Transverse colon (tissue), 4 donors: ENCODE measurements at regions not wholly inside any gene's neighbourhood (a gene's known extent, or its start where the extent isn't known, plus 50 kb on each side); places are given as distances from the start of the nearest gene placed in this dataset.

ENCODE experiments used
- DNase-seq: peaks from one replicate; pipeline ENCODE4 v3.0.0-alpha.2; 2019
- H3K27ac ChIP-seq, 4 donors: fragments of 200-600 bp; sonication (generic); 2 replicates each; pipeline ENCODE4 v1.5.1; 2016 to 2018; ENCODE audit warnings: inconsistent platforms in 4 of 4
- H3K27me3 ChIP-seq: fragments of 200-600 bp; sonication (generic); 2 replicates; pipeline ENCODE4 v1.5.1; 2017; ENCODE audit warnings: inconsistent platforms
- H3K36me3 ChIP-seq, 4 donors: fragments of 200-600 bp; sonication (generic); 2 replicates each; pipeline ENCODE4 v1.5.1; 2017 to 2019; ENCODE audit warnings: inconsistent platforms in 4 of 4
- H3K4me1 ChIP-seq, 4 donors: fragments of 200-600 bp; sonication (generic); 2 replicates each; pipeline ENCODE4 v1.5.1; 2017 to 2020; ENCODE audit warnings: inconsistent platforms in 4 of 4
- H3K4me3 ChIP-seq, 4 donors: fragments of 200-600 bp; sonication (generic); 1 replicate in 1 of 4; 2 replicates in 3 of 4; pipeline versions ENCODE4 v1.5.1 to v1.6.1; 2017 to 2019; ENCODE audit warnings: inconsistent platforms in 4 of 4
- H3K9me3 ChIP-seq, 2 donors: fragments of 200-600 bp; sonication (generic); 2 replicates each; pipeline ENCODE4 v1.5.1; 2017 to 2019; ENCODE audit warnings: inconsistent platforms in 2 of 2
- EP300 ChIP-seq: sonication (generic); formaldehyde crosslinking; IDR thresholded peaks from one replicate; pipeline ENCODE4 v1.6.1; 2017; ENCODE audit warnings: antibody characterized with exemption, low read depth
- POLR2A ChIP-seq: fragments of 450-650 bp; IDR thresholded peaks from one replicate; pipeline ENCODE4 v1.6.1; 2016; ENCODE audit warnings: antibody characterized with exemption, mild to moderate bottlenecking, moderate library complexity
- POLR2AphosphoS5 ChIP-seq, 3 donors: sonication (generic); formaldehyde crosslinking; IDR thresholded peaks; one replicate each; pipeline ENCODE4 v1.6.1; 2016; ENCODE audit warnings: antibody characterized with exemption in 3 of 3
- WGBS, 2 donors: methylation state at CpG; one replicate each; pipeline ENCODE4 v1.1.5; 2018; ENCODE audit warnings: low coverage in 1 of 2; 5-methylcytosine and 5-hydroxymethylcytosine counted together
- in situ Hi-C, 4 donors: fragments of 200-750 bp; cut with MboI; loops; one replicate each; pipeline versions ENCODE4 v1.15.0 to v1.15.1; 2017; ENCODE audit warnings: low sequenced_read_pairs in 3 of 4, low pct_ligation_motif_present in 1 of 4, low pct_unique_long_range_greater_than_20kb in 1 of 4
- intact Hi-C: fragments of 100-400 bp; cut with DNase I; formaldehyde crosslinking; loops from one replicate; pipeline ENCODE4 v1.15.1; 2023; ENCODE audit warnings: low total_unique reads
- TF ChIP-seq, protein P1 (sequence below), 5 experiments: fragments of 200-600 bp in 3 of 5; fragments of 450-650 bp in 2 of 5; sonication (generic) in 3 of 5; IDR thresholded peaks; 1 replicate in 2 of 5; 2 replicates in 3 of 5; pipeline ENCODE4 v1.5.1; 2016 to 2017; ENCODE audit warnings: antibody characterized with exemption in 5 of 5, inconsistent platforms in 3 of 5, mild to moderate bottlenecking in 2 of 5, moderate library complexity in 1 of 5

DNA sequence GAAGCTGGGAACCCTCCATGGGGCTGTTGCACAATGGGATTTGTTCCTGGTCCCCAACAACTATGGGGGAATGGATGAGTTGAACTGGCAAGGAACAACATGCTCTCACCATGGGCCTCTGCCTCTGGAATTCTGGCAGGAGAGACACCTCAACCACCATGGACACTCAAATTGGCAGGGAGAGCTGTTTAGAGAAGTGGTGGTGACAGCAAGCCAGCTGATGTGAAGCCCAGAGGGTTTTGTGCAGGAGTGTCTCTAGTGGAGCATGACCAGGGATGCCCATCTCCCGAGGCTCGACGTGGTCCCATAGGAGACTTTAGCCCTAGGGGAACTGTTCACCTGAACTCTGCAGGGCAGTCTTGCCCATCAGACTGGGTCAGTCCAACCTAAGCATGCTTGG is 345.2 kb upstream of the CCDC196 start:
- WGBS, 2 donors, result 94% methylated on average over 3 of the region's 3 CpGs; no CpG with 5 or more reads in 1 of the 2 donors
- DNase-seq, result no peak
- Histone ChIP-seq H3K4me3 (no peak overlapping the region), H3K36me3 (no peaks in the 10 kb centered on the region), H3K4me1 (no peaks in the 10 kb centered on the region), H3K27me3 (no peaks in the 10 kb centered on the region), H3K27ac (no peak overlapping the region), H3K9me3 (no peaks in the 10 kb centered on the region)
- in situ Hi-C loops, result no loop called here
- intact Hi-C loops, result no loop called here
- TF ChIP-seq POLR2AphosphoS5 (IDR thresholded peaks at IDR 0.05), result no peak
- TF ChIP-seq POLR2A, result no peak
- TF ChIP-seq EP300, result no peak
- TF ChIP-seq, protein P1, sequence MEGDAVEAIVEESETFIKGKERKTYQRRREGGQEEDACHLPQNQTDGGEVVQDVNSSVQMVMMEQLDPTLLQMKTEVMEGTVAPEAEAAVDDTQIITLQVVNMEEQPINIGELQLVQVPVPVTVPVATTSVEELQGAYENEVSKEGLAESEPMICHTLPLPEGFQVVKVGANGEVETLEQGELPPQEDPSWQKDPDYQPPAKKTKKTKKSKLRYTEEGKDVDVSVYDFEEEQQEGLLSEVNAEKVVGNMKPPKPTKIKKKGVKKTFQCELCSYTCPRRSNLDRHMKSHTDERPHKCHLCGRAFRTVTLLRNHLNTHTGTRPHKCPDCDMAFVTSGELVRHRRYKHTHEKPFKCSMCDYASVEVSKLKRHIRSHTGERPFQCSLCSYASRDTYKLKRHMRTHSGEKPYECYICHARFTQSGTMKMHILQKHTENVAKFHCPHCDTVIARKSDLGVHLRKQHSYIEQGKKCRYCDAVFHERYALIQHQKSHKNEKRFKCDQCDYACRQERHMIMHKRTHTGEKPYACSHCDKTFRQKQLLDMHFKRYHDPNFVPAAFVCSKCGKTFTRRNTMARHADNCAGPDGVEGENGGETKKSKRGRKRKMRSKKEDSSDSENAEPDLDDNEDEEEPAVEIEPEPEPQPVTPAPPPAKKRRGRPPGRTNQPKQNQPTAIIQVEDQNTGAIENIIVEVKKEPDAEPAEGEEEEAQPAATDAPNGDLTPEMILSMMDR (IDR thresholded peaks at IDR 0.05), result no peak

DNA sequence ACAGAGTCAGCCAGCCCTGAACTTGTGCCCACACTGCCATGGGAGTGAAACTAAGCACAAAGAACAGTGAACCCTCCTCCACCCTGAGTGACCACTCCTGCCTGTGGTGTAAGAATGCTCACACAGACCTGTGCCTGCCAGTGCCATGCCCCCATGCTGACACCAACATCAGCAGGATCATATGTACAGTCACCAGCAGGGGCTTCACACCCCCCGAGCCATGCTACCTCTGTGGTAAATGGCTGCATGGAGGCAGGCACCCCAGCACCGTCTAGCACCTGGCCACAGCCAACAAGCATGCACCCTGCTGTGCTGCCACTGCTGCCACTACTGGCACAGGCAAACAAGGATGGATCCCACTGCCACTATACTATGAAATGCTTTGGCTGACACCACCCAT is 344.4 kb upstream of the CCDC196 start:
- 95% methylated on average over 2 of the region's 2 CpGs; no CpG with 5 or more reads in 1 of the 2 donors for WGBS, 2 donors
- H3K4me1 ChIP-seq, result no peaks in the 10 kb centered on the region
- TF ChIP-seq EP300 (no peak), POLR2A (no peak), POLR2AphosphoS5 (IDR thresholded peaks at IDR 0.05) (no peak)
- TF ChIP-seq, protein P1 (IDR thresholded peaks at IDR 0.05), result no peak
- no peak for DNase-seq
- in situ Hi-C loops, result no loop called here
- no peaks in the 10 kb centered on the region for H3K9me3 ChIP-seq
- no peak overlapping the region for H3K4me3 ChIP-seq
- H3K27ac ChIP-seq, result no peak overlapping the region
- intact Hi-C loops, result no loop called here
- H3K36me3 ChIP-seq, result no peaks in the 10 kb centered on the region
- H3K27me3 ChIP-seq, result no peaks in the 10 kb centered on the region

DNA sequence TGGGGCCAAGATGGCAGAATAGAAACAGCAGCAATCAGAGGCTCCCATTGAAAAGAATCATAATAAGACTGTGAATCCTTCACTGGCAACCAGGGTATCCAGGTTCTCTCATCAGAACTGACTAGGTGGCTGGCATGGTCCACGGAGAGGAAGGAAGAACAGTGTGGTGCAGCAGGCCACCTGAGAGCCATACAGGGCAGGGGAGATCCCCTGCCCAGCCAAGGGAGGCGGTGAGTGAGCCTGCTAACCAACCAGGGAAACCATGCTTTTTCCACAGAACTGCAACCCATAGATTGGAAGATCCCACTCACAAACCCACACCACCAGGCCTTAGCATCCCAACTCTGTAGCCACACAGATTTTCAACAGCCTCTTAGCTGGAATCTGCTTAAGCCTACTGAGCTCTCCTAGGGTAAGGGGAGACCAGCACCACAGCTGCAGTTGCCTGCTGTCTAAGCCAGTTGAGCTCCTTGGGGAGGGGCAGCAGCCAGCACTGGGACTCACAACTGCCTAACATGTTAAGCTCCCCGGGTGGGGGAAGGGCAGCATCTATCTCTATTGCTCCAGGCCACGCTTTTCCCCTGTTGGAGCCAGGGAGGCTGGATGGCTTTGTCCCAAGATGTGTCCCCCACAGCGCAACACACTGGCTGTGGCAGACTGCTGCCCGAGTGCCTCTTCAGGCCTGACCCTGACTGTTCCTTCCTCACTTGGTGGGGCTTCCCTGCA is 342.6 kb upstream of the CCDC196 start:
- TF ChIP-seq POLR2A (no peak), POLR2AphosphoS5 (IDR thresholded peaks at IDR 0.05) (no peak), EP300 (no peak)
- TF ChIP-seq, protein P1 (IDR thresholded peaks at IDR 0.05), result no peak
- H3K4me3 ChIP-seq, result no peak overlapping the region
- 76% methylated on average over 4 of the region's 6 CpGs; no CpG with 5 or more reads in 1 of the 2 donors for WGBS, 2 donors
- H3K27me3 ChIP-seq, result no peaks in the 10 kb centered on the region
- no peak overlapping the region for H3K27ac ChIP-seq
- DNase-seq, result no peak
- no peaks in the 10 kb centered on the region for H3K9me3 ChIP-seq
- in situ Hi-C loops (no loop called here), intact Hi-C loops (no loop called here)
- H3K36me3 ChIP-seq, result no peaks in the 10 kb centered on the region
- H3K4me1 ChIP-seq, result no peaks in the 10 kb centered on the region

DNA sequence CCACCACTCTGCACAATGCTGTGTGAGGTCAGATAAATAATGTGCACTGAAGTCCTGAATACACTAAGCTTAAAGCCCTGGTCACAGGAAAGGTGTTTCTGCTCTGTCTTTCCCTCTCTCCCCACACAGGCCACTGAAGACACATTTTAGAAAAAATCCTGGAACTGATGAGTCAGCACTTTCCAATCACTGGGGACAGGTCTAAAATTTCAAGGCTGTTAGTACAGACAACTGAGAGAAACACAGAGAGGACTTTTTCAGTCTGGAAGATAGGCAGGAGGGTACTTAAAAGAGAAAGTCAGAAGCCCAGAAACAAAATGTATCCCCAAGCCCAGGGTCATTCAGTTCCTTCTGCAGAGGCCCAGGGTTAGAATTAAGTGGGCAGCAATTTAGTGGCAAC is 333.9 kb upstream of the CCDC196 start:
- Histone ChIP-seq H3K4me1 (no peaks in the 10 kb centered on the region), H3K4me3 (no peak overlapping the region), H3K9me3 (peaks cover 5 to 7% of the 10 kb centered on the region in 2 donors), H3K36me3 (no peaks in the 10 kb centered on the region), H3K27me3 (no peaks in the 10 kb centered on the region), H3K27ac (no peak overlapping the region)
- DNase-seq, result no peak
- in situ Hi-C loops, result no loop called here
- intact Hi-C loops, result no loop called here
- TF ChIP-seq POLR2A (no peak), POLR2AphosphoS5 (IDR thresholded peaks at IDR 0.05) (no peak), EP300 (no peak)
- TF ChIP-seq, protein P1 (IDR thresholded peaks at IDR 0.05), result no peak
